ENCODE measurements at regions not wholly inside any gene's neighbourhood (a gene's known extent, or its start where the extent isn't known, plus 50 kb on each side); places are given as distances from the start of the nearest gene placed in this dataset.

DNA sequence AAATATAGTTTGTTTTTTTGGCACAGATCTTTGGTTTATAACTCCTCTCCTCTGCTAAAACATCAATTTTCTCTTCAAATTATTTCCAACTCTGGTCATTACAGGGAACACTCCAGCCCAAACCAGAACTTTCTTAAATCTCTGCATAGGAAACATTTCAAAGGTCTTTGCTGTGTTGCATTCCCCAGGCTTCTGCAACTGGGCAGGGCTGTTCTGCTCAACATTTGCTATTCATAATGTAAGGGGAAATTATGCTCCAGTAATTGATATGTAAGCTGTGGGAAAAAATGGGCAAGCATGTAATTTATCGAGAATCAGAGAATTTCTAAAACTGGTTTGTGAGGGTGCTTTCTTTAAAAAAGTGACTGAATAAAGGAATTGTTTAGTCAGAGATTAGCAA lies 410.4 kb downstream of the TUSC7 start:
- TF ChIP-seq POLR2A (IDR thresholded peaks at IDR 0.05): no peak
- TF ChIP-seq, protein P1, sequence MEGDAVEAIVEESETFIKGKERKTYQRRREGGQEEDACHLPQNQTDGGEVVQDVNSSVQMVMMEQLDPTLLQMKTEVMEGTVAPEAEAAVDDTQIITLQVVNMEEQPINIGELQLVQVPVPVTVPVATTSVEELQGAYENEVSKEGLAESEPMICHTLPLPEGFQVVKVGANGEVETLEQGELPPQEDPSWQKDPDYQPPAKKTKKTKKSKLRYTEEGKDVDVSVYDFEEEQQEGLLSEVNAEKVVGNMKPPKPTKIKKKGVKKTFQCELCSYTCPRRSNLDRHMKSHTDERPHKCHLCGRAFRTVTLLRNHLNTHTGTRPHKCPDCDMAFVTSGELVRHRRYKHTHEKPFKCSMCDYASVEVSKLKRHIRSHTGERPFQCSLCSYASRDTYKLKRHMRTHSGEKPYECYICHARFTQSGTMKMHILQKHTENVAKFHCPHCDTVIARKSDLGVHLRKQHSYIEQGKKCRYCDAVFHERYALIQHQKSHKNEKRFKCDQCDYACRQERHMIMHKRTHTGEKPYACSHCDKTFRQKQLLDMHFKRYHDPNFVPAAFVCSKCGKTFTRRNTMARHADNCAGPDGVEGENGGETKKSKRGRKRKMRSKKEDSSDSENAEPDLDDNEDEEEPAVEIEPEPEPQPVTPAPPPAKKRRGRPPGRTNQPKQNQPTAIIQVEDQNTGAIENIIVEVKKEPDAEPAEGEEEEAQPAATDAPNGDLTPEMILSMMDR (IDR thresholded peaks at IDR 0.05): no peak
- intact Hi-C loops (cut with DNase I): no loop called here
- DNase-seq: no peak
- no peaks in the 10 kb centered on the region for H3K36me3 ChIP-seq (replicated peaks in 1 of 2)
- no peaks in the 10 kb centered on the region for H3K9me3 ChIP-seq (replicated peaks in 1 of 3)
- H3K27ac ChIP-seq: no peak overlapping the region
- H3K4me1 ChIP-seq (replicated peaks in 1 of 2): peaks cover 0 to 5% of the 10 kb centered on the region in 2 donors
- 87 to 97% (median 92%) methylated on average over 1 of the region's 1 CpG for WGBS, 4 donors
- H3K4me3 ChIP-seq: no peak overlapping the region
- no peaks in the 10 kb centered on the region for H3K27me3 ChIP-seq

DNA sequence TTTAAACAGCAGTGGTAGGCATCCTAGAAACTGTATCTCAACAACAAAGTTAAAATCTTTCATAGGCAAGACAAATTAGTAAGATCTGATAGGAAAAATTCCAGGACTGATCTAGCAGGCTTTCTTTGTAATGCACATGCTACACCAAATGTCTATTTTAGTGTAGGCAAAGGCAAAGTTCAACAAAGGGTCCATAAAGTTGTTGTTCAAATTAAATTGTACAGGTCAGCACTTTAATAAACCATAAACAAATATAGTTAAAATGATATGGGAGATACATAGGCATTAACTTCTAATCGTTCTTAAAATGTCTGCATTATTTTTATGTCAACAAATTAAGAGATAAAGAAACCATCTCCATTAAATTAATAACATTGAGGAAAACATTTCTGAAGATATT lies 413.0 kb downstream of the TUSC7 start:
- Histone ChIP-seq H3K36me3 (replicated peaks in 1 of 2) (no peaks in the 10 kb centered on the region), H3K4me3 (no peak overlapping the region), H3K9me3 (replicated peaks in 1 of 3) (no peaks in the 10 kb centered on the region), H3K4me1 (replicated peaks in 1 of 2) (peaks cover 0 to 5% of the 10 kb centered on the region in 2 donors), H3K27ac (no peak overlapping the region), H3K27me3 (no peaks in the 10 kb centered on the region)
- TF ChIP-seq, protein P1 (IDR thresholded peaks at IDR 0.05): no peak
- no peak for TF ChIP-seq POLR2A (IDR thresholded peaks at IDR 0.05)
- no peak for DNase-seq
- intact Hi-C loops (cut with DNase I): no loop called here
- 74 to 87% (median 83%) methylated on average over 1 of the region's 1 CpG for WGBS, 4 donors

DNA sequence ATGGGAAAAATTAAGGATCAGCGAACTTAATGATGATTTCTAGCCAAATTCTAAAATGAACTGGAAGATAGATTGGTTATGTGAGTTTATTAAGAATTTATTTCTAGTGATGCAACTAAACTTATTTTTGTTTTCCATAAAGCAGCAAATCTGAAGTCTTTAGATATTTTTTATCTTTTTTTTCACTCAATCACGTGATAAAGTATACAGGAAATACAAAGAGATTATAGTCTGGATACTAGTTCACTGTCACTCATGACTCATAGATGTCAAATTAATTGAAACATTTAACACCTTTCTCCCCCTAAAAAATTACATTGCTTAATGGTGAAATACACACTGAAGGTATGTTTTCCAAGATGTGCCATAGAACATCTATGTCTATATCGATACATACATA lies 416.9 kb downstream of the TUSC7 start:
- Histone ChIP-seq H3K4me3 (no peak overlapping the region), H3K27me3 (no peaks in the 10 kb centered on the region), H3K27ac (no peak overlapping the region), H3K9me3 (replicated peaks in 1 of 3) (no peaks in the 10 kb centered on the region), H3K4me1 (replicated peaks in 1 of 2) (peaks cover 0 to 5% of the 10 kb centered on the region in 2 donors), H3K36me3 (replicated peaks in 1 of 2) (no peaks in the 10 kb centered on the region)
- DNase-seq: no peak
- intact Hi-C loops (cut with DNase I): no loop called here
- TF ChIP-seq POLR2A (IDR thresholded peaks at IDR 0.05): no peak
- TF ChIP-seq, protein P1 (IDR thresholded peaks at IDR 0.05): no peak
- WGBS, 4 donors: 83 to 90% (median 88%) methylated on average over 3 of the region's 3 CpGs

DNA sequence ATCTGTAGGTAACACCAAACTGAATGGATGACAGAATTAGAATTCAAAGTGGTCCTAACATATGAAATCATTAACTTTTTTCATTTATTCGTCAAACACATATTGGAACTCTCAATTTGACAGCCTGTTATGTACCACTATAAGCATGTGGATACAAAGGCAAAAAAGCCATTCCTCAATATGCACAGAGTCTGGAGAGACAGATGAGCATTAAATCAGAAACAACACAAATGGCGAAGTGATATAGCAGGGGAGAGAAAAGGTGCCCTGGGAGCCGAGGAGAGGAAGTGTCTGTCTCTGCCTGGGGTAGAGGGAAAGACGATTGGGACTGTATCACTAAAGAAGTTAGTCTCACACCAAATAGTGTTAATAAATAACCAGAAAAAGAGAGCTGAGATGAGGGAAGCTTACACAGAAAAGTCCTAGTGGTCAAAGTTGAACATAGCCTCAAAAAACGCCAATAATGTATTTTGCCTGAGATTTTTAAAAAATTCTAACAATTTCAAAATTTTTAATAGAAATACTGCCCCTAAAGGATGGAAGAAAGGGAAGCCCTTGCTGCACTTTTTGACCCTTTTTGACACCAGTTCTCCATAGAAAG lies 417.5 kb downstream of the TUSC7 start:
- peaks cover 0 to 10% of the 10 kb centered on the region in 2 donors for H3K4me1 ChIP-seq (replicated peaks in 1 of 2)
- no peak for DNase-seq
- no peaks in the 10 kb centered on the region for H3K36me3 ChIP-seq (replicated peaks in 1 of 2)
- 84 to 87% (median 86%) methylated on average over 5 of the region's 5 CpGs for WGBS, 4 donors
- H3K27ac ChIP-seq: no peak overlapping the region
- intact Hi-C loops (cut with DNase I): no loop called here
- H3K9me3 ChIP-seq (replicated peaks in 1 of 3): no peaks in the 10 kb centered on the region
- no peak for TF ChIP-seq POLR2A (IDR thresholded peaks at IDR 0.05)
- TF ChIP-seq, protein P1 (IDR thresholded peaks at IDR 0.05): no peak
- H3K4me3 ChIP-seq: no peak overlapping the region
- H3K27me3 ChIP-seq: no peaks in the 10 kb centered on the region

Measured in adrenal gland (tissue), 9 donors.